Left forelimb (tissue), 1 donor: ENCODE measurements at regions not wholly inside any gene's neighbourhood (a gene's known extent, or its start where the extent isn't known, plus 50 kb on each side); places are given as distances from the start of the nearest gene placed in this dataset.

Experiments used
- DNase-seq: peaks from one replicate; pipeline ENCODE4 v3.0.0-alpha.2; 2018; ENCODE audit warnings: low spot score

DNA sequence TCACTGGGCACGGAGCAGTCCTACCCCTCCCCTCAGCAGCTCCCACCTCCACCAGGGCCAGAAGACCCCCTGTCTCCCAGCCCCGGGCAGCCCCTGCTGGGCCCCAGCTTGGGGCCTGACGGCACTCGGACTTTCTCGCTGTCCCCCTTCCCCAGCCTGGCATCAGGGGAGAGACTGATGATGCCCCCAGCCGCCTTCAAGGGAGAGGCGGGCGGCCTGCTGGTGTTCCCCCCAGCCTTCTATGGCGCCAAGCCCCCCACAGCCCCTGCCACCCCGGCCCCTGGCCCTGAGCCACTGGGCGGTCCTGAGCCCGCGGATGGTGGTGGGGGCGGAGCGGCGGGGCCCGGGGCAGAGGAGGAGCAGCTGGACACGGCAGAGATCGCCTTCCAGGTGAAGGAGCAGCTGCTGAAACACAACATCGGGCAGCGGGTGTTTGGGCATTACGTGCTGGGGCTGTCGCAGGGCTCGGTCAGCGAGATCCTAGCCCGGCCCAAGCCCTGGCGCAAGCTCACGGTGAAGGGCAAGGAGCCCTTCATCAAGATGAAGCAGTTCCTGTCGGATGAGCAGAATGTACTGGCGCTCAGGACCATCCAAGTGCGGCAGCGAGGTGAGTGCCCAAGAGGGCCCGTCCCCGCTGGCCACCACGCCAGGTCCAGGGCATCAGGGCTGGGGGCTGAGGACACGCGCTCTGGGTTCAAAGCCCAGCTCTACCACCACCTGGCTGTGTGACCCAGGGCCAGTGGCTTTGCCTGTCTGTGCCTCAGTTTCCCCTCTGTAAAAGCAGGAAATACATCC, 58.6 kb downstream of the PHETA1 start:
- no peak for DNase-seq

GRCh38 chr12:111309584-111309983, 59.3 kb downstream of the PHETA1 start:
- DNase-seq: no peak

GRCh38 chr12:111308473-111308872, 60.4 kb downstream of the PHETA1 start:
- DNase-seq: no peak

DNA sequence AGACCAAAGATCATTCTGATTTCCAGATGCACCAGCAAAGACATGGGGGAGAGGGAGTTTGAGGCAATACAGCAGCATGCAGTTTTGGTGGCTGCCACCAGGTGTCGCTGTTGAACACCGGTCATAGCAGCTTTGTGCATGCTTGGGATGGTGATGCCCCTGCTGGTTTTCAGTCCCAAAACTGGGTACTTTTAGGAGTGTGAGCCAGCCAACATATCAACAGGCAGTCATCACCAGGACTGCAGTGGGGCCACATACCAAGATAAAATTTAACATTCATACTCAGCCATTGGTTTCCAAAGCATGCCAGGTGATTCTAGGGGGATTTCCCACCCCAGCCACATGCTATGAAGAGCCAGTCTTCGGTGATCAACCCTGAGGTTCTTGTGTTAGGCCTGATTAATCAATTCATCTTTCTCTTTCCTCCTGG, 64.2 kb downstream of the PHETA1 start:
- DNase-seq: no peak

GRCh38 chr12:111303531-111303930, 65.4 kb downstream of the PHETA1 start:
- no peak for DNase-seq

DNA sequence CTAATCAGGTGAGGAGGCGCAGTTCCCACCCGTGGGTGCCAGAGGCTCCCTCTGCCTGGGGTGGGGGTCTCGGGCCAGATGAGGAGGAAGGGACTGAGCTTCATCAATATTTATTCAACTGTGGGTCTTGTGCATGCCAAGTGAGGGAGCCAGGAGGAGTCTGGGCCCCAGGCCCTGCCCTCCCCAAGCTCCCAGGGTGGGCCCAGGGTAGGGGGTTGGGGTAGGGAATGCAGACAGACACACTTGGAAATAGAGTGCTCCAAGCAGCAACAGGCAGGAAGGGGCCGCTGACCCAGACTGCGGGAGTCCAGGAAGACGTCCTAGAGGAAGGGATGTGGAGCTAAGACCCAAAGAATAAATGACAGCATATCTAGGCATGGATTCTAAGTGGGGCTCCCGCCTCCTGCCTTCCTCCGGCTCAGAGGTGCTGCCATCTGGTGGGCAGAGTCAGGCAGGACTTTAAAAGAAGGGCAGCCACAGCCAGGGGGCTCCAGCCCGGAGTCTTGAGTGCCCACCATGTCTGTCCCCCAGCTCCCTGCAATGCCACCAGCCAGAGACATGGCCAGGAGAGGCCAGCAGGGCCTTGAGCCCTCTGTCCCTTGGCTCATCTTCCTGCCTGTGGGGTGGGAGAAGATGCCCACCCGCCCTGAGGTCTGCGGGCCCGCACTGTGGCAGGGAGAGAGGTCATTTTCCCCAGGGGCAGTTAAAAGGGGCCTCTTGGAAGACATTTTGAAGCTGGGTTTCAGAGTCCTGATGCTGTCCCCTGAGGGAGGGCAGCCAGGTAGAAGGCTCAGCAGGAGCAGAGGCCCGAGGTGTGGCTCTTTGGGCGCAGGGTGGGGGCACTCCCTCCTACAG, 70.1 kb downstream of the PHETA1 start:
- no peak for DNase-seq

DNA sequence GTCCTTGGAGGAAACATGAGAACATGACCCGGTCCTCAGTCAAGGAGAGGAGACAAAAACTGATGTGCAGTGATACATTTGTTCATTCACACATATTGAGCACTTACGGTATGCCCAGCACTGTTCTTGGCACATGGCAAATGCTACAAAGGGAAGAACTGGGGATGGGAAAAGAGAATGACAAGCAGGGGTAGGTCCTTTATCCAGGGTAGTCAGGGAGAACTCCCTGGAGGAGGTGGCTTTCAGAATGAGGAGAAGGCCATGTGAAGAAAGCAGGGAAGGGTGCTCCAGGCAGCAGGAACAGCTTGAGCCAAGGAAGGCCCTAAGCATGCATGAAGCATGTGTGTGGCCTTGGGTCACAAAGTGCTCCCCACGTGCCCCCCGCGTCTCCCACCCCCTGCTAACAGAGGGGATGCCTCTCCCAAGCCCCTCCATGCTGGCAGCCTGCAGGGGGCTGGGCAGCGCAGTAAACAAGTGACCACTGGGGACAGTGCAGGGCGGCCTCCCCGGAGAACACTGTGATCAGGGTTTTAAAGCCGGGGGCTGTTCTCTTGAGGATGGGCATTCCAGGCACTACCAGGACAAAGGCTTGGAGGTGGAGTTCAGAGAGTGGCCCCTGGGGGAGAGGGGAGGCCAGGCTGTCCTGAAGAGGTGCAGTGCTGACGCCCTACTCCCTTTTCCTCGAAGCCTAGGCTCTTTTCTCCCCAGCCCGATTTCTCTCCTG, 71.0 kb downstream of the PHETA1 start:
- DNase-seq: no peak

DNA sequence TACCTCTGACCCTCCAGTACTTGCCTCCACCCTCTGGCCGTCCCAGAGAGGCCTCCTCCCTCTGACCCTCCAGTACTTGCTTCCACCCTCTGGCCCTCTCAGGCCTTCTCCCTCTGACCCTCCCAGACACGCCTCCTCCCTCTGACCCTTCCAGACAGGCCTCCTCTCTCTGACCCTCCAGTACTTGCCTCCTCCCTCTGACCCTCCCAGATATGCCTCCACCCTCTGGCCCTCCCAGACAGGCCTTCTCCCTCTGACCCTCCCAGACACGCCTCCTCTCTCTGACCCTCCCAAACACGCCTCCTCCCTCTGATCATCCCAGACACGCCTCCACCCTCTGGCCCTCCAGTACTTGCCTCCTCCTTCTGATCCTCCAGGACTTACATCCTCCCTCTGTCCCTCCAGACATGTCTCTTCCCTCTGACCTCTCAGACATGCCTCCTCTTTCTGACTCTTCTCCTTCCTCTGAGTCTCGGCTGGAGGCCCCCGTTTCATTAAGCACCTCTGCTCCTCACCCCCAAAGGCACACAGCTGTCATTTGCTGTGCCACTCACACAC, 71.9 kb downstream of the PHETA1 start:
- no peak for DNase-seq

DNA sequence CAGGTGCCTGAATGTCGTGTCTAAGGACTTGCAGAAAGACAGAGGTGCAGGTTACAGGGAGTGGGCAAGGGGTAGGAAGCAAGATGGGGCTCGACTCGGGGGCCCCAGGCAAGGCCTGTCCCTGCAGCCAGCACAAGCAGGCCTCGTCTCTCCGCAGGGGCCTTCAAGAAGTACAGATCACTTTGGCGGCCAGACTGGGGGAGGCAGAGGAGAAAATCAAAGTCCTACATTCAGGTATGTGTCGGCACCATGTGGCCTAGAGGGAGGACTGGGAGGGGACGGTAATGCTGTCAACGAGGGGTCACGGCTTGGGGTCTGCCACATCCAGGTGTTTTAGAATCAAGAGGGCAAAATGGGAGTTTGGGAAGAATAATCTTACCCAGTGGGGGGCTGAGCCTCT, 73.7 kb downstream of the PHETA1 start:
- DNase-seq: no peak

DNA sequence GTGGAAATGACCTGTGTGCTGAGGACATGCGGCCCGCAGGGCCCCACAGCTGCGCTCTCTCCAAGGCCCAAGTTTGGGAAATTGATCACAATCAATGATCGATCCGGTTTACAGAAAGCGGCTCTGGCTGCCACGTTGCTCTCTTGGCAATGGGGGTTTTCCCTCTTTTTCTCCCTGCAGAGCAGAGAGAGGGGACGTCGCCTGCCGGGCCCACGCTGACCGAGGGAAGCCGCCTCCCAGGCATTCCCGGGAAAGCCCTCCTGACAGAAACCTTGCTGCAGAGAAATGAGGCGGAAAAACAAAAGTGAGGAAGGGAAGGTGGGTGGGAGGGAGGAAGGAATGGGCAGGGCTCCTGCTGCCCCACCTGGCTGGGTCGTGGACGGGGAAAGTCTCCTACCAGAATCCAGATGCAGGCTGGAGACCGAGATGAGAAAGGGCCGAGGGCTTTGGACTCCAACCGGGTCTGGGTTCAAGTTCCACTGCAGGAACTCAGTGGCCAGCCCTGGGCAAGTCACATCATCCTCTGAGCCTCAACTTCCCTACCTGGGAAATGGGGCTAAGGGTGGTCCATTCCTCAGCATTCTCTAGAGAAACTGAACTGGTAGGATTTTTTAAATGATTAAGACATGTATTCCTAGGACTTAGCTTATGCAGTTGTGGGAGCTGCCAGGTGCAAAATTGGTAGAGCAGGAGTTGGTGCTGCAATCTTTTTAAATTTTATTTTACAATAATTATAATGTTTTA, 75.5 kb downstream of the PHETA1 start:
- DNase-seq: no peak

GRCh38 chr12:111291357-111291756, 77.5 kb downstream of the PHETA1 start:
- no peak for DNase-seq

DNA sequence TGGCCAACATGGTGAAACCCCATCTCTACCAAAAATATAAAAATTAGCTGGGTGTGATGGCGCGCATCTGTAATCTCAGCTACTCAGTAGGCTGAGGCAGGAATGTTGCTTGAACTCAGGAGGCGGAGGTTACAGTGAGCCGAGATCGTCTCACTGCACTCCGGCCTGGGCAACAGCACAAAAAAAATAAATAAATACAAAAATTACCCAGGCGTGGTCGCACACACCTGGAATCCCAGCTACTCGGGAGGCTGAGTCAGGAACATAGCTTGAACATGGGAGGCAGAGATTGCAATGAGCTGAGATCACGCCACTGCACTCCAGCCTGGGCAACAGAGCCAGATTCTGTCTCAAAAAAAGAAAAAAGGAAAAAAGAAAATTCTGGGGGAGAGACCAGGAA, 80.1 kb downstream of the PHETA1 start:
- no peak for DNase-seq

DNA sequence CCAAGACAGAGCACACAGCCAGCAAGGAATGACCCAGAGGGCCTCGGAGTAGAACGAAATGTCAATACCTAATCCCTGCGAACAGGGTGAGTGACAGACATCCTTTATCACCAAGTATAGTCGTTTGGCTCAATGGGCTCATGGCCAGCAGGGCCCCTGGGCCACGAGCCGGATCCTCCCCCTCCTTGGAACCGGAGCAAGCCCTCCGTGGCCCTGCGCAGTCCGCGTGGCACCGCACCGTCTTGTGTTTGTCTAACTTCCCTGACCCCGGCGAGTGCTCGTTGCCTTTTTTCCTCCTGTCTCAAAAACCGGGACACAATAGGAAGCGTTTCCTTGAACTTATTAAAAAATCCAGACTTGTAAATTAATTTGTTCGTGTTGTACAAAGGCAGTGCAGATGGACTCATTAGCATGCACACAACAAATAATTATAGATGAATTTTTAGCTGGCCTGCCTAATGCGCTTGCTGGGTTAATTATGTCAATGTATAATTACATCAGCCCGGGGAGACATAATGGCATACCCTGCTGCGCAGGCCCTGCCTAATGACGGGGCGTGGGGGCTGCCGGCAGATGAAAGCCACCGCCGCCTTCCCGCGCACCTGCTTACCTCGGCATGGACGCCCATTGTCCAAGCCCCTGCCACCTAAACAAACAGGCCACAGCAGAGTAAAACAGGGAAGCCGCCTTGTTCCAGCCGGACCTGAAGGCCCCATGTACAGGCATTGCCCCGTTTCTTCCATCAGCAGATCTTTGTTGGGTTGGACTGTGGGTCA, 81.6 kb downstream of the PHETA1 start:
- DNase-seq: no peak

GRCh38 chr12:111285200-111285599, 83.7 kb downstream of the PHETA1 start:
- no peak for DNase-seq

DNA sequence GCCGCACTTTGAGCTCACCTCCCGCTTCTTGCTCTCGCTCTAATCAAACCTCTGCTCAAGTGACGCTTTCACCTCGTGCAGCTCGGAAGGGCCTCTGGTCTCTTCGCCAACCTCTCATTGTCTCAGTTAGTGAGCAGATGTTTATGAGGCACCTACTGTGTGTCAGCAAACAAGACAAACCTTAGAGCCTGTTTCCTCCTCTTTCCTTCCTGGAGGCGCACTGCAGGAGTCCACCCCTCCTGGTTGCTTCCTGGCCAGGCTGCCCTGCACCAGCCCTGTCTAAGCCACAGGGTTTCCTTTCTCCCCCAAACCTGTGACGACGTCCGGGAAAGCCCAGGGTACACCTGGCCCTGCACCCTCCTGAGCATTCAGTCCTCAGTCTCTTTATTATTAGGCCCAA, 84.2 kb downstream of the PHETA1 start:
- DNase-seq: no peak

DNA sequence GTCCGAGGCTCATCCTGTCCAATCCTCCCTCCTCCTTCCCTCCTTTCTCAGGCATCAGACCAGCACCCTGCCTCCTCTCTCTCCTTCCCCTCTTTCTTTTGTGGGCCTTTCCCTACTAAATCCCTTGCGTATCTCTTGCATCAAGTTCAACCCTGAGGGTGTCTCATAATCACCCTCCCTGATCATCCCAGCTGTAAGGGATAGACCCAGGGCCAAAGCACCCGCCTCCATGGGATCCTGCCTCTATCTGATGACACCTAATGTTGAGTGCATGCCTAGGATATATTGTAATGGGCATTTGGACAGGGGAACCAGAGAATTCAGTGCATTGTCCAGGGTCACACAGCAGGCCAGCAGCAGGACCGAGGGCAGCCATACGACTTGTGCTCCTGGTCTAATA, 84.9 kb downstream of the PHETA1 start:
- DNase-seq: no peak

DNA sequence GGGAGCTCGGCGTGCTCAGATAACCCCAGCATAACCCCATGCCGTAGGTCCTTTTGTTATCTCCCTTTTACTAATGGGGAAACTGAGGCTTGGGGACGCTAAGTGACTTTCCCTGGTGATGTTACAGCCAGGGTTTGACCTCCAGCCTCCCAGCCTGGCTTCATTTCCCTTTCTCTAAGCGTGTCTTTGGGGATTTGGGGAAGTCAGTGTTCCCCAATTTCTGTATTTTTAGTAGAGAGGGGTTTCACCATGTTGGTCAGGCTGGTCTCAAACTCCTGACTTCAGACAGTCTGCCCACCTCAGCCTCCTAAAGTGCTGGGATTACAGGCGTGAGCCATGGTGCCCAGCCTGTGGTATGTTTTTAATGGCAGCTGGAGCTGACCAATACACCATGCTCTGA, 85.4 kb downstream of the PHETA1 start:
- DNase-seq: no peak

GRCh38 chr12:111277570-111277969, 91.3 kb downstream of the PHETA1 start:
- DNase-seq: no peak

- DNase-seq: no peak
Observed at GRCh38 chr12:111276146-111276545, 92.7 kb downstream of the PHETA1 start.

GRCh38 chr12:111275308-111275707, 93.6 kb downstream of the PHETA1 start:
- no peak for DNase-seq

- no peak for DNase-seq
Observed at GRCh38 chr12:111274777-111275176, 94.1 kb downstream of the PHETA1 start.
